Ammon's horn (tissue), 1 donor: ENCODE measurements at regions not wholly inside any gene's neighbourhood (a gene's known extent, or its start where the extent isn't known, plus 50 kb on each side); places are given as distances from the start of the nearest gene placed in this dataset.

Experiments
- DNase-seq: peaks from one replicate; pipeline ENCODE4 v3.0.0-alpha.2; 2016; ENCODE audit warnings: low spot score

- DNase-seq = no peak
These were observed 182.2 kb downstream of the GLI2 start for GRCh38 chr2:120917886-120918285.

GRCh38 chr2:120919216-120919615 lies 183.5 kb downstream of the GLI2 start:
- DNase-seq = no peak

- DNase-seq = no peak
These were observed 184.2 kb downstream of the GLI2 start for GRCh38 chr2:120919771-120920453.

- no peak for DNase-seq
These were observed 184.9 kb downstream of the GLI2 start for GRCh38 chr2:120920454-120921148.

- no peak for DNase-seq
These were observed 185.8 kb downstream of the GLI2 start for GRCh38 chr2:120921457-120921856.

- no peak for DNase-seq
These were observed 187.1 kb downstream of the GLI2 start for GRCh38 chr2:120922571-120923332.

GRCh38 chr2:120923426-120923825 lies 187.8 kb downstream of the GLI2 start:
- DNase-seq = no peak

GRCh38 chr2:120924924-120925323 lies 189.3 kb downstream of the GLI2 start:
- no peak for DNase-seq

GRCh38 chr2:120926463-120927264 lies 191.0 kb downstream of the GLI2 start:
- no peak for DNase-seq

GRCh38 chr2:120927265-120927628 lies 191.6 kb downstream of the GLI2 start:
- DNase-seq = no peak

GRCh38 chr2:120929829-120930228 lies 194.2 kb downstream of the GLI2 start:
- no peak for DNase-seq

- DNase-seq = no peak
These were observed 194.6 kb downstream of the GLI2 start for GRCh38 chr2:120930236-120930635.

GRCh38 chr2:120930864-120931263 lies 195.2 kb downstream of the GLI2 start:
- DNase-seq = no peak

- no peak for DNase-seq
These were observed 196.8 kb downstream of the GLI2 start for GRCh38 chr2:120932472-120932871.

GRCh38 chr2:120932881-120933280 lies 197.2 kb downstream of the GLI2 start:
- no peak for DNase-seq

GRCh38 chr2:120933693-120934573 lies 198.3 kb downstream of the GLI2 start:
- DNase-seq = no peak

GRCh38 chr2:120934574-120935338 lies 199.1 kb downstream of the GLI2 start:
- DNase-seq = no peak

- DNase-seq = no peak
These were observed 200.0 kb downstream of the GLI2 start for GRCh38 chr2:120935339-120936313.
